ENCODE measurements at regions not wholly inside any gene's neighbourhood (a gene's known extent, or its start where the extent isn't known, plus 50 kb on each side); places are given as distances from the start of the nearest gene placed in this dataset.

DNA sequence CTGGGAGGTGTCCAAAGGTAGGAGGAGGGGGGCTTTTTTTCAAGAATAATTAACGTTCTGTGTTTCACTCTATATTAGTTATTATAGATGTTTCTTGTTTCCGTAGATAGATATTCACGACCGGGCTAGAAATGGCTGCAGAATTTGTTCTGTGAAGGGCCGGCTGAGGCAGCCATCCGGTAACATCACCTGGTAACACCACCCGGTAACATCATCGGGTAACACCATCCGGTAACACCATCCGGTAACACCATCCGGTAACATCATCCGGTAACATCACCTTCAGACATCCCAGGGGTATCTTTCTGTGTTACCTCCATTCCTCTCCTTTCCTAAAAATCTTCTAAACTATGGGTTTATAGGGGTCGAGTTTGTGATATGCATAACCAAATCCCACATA lies 1336.7 kb upstream of the TMEM132C start:
- no peak overlapping the region for H3K9ac ChIP-seq (ENCODE audit: extremely low read depth, insufficient read length, low read length)
- no peak for TF ChIP-seq CTCF (conservative IDR thresholded peaks at IDR 0.05)
- no peaks in the 10 kb centered on the region for H3K27me3 ChIP-seq (ENCODE audit: insufficient read depth, low read length)
- no peak overlapping the region for H3K4me2 ChIP-seq (ENCODE audit: insufficient read depth, insufficient read length, low read length)
- no peak overlapping the region for H4K8ac ChIP-seq (replicated peaks; ENCODE audit: insufficient read length, low read depth, low read length)
- no peak overlapping the region for H4K91ac ChIP-seq (ENCODE audit: insufficient read length, low read depth, low read length)
- no peak overlapping the region for H2BK5ac ChIP-seq (ENCODE audit: insufficient read length, low read length)
- Mint-ChIP-seq H3K4me1 (no peaks in the 10 kb centered on the region), H3K9me3 (no peaks in the 10 kb centered on the region), H3K4me3 (no peak overlapping the region), H3K27me3 (ENCODE audit: low read depth) (no peaks in the 10 kb centered on the region), H3K27ac (no peak overlapping the region), H3K36me3 (ENCODE audit: insufficient read depth in 1 of 3, low read depth in 3 of 3) (no peaks in the 10 kb centered on the region)
- no peak for DNase-seq
- no peak overlapping the region for H2BK15ac ChIP-seq (ENCODE audit: low read depth, low read length)
- no peak overlapping the region for H2AK5ac ChIP-seq (ENCODE audit: insufficient read length, low read length)
- H3K4me1 ChIP-seq (ENCODE audit: insufficient read depth, low read length) = no peaks in the 10 kb centered on the region
- H3K14ac ChIP-seq (ENCODE audit: insufficient read depth, low read length) = no peak overlapping the region
- H2BK20ac ChIP-seq (ENCODE audit: low read depth, low read length, poor library complexity, severe bottlenecking) = no peak overlapping the region
- no peak overlapping the region for H3T11ph ChIP-seq (ENCODE audit: low read length)
- H3K27ac ChIP-seq (ENCODE audit: insufficient read length, low read depth, low read length) = no peak overlapping the region
- H3K23me2 ChIP-seq (ENCODE audit: insufficient read length, low read depth, low read length, poor library complexity, severe bottlenecking) = no peaks in the 10 kb centered on the region
- H3K79me2 ChIP-seq (ENCODE audit: insufficient read depth, low read length) = no peaks in the 10 kb centered on the region
- no peak overlapping the region for H2BK12ac ChIP-seq (ENCODE audit: insufficient read length, low read depth, low read length)
- H3K18ac ChIP-seq (ENCODE audit: insufficient read length, low read depth, low read length) = no peak overlapping the region
- H2AFZ ChIP-seq (ENCODE audit: low read length) = no peak overlapping the region
- no peak overlapping the region for H4K5ac ChIP-seq (ENCODE audit: insufficient read length, low read depth, low read length)
- H3K9me3 ChIP-seq (ENCODE audit: control insufficient read depth, low read depth, low read length) = no peaks in the 10 kb centered on the region
- H3K23ac ChIP-seq (ENCODE audit: insufficient read length, low read depth, low read length) = no peak overlapping the region
- H3K56ac ChIP-seq (ENCODE audit: insufficient read length, low read depth, low read length) = no peak overlapping the region
- H3K4ac ChIP-seq (ENCODE audit: low read depth, low read length) = no peak overlapping the region
- no peaks in the 10 kb centered on the region for H3K79me1 ChIP-seq (ENCODE audit: insufficient read depth, low read depth, low read length, poor library complexity, severe bottlenecking)
- WGBS (ENCODE audit: extremely low coverage, insufficient read length, low lambda C conversion rate) = no CpG with 5 or more reads among the region's 13 CpGs
- no peaks in the 10 kb centered on the region for H4K20me1 ChIP-seq (ENCODE audit: control insufficient read depth, insufficient read depth, insufficient read length)
- no peak overlapping the region for H2BK120ac ChIP-seq (ENCODE audit: low read depth, low read length, poor library complexity, severe bottlenecking)

All from H9 (cell line).